Type B pancreatic cell (in vitro differentiated cells): ENCODE measurements at regions not wholly inside any gene's neighbourhood (a gene's known extent, or its start where the extent isn't known, plus 50 kb on each side); places are given as distances from the start of the nearest gene placed in this dataset.

Experiments used
- DNase-seq: peaks from one replicate; pipeline ENCODE4 v3.0.0; 2021; ENCODE audit warnings: mixed read lengths; ENCODE audit not compliant: unreplicated experiment; ENCODE audit errors: extremely low spot score
- H3K27ac Mint-ChIP-seq: 2 replicates; pipeline ENCODE4 v1.8.0; 2021; ENCODE audit warnings: mild to moderate bottlenecking, mixed read lengths
- H3K27me3 Mint-ChIP-seq: 2 replicates; pipeline ENCODE4 v1.8.0; 2021; ENCODE audit warnings: mixed read lengths
- H3K36me3 Mint-ChIP-seq: 2 replicates; pipeline ENCODE4 v1.8.0; 2021; ENCODE audit warnings: mixed read lengths
- H3K4me1 Mint-ChIP-seq: one replicate; pipeline ENCODE4 v1.8.0; 2021; ENCODE audit warnings: mixed read lengths; ENCODE audit not compliant: unreplicated experiment
- H3K4me3 Mint-ChIP-seq: 2 replicates; pipeline ENCODE4 v1.8.0; 2021; ENCODE audit warnings: mild to moderate bottlenecking, mixed read lengths
- H3K9me3 Mint-ChIP-seq: 2 replicates; pipeline ENCODE4 v1.8.0; 2021; ENCODE audit warnings: mixed read lengths
- CTCF ChIP-seq: fragments of 200-600 bp; sonication (generic); conservative IDR thresholded peaks from 2 replicates; pipeline ENCODE4 v1.5.0; 2021; ENCODE audit warnings: antibody characterized with exemption, mild to moderate bottlenecking

- H3K27ac Mint-ChIP-seq: no peak overlapping the region
- H3K27me3 Mint-ChIP-seq: no peaks in the 10 kb centered on the region
- no peaks in the 10 kb centered on the region for H3K4me1 Mint-ChIP-seq
- H3K9me3 Mint-ChIP-seq: peaks cover 4% of the 10 kb centered on the region
- H3K4me3 Mint-ChIP-seq: no peak overlapping the region
- no peak for DNase-seq
- H3K36me3 Mint-ChIP-seq: no peaks in the 10 kb centered on the region
- no peak for TF ChIP-seq CTCF
Measured at GRCh38 chr14:49527221-49527620, 59.0 kb downstream of the RPS29 start.

- DNase-seq: no peak
- Mint-ChIP-seq H3K4me3 (no peak overlapping the region), H3K27ac (no peak overlapping the region), H3K36me3 (no peaks in the 10 kb centered on the region), H3K27me3 (no peaks in the 10 kb centered on the region), H3K4me1 (no peaks in the 10 kb centered on the region), H3K9me3 (peaks cover 4% of the 10 kb centered on the region)
- TF ChIP-seq CTCF: no peak
Measured at GRCh38 chr14:49526101-49526500, 60.1 kb downstream of the RPS29 start.

- peaks cover 4% of the 10 kb centered on the region for H3K4me1 Mint-ChIP-seq
- H3K9me3 Mint-ChIP-seq: no peaks in the 10 kb centered on the region
- peaks cover 3% of the 10 kb centered on the region for H3K27me3 Mint-ChIP-seq
- DNase-seq: no peak
- H3K36me3 Mint-ChIP-seq: no peaks in the 10 kb centered on the region
- no peak overlapping the region for H3K27ac Mint-ChIP-seq
- H3K4me3 Mint-ChIP-seq: no peak overlapping the region
- no peak for TF ChIP-seq CTCF
Measured at GRCh38 chr14:49516286-49516685, 69.9 kb downstream of the RPS29 start.

GRCh38 chr14:49512571-49512970 is 73.6 kb downstream of the RPS29 start:
- no peaks in the 10 kb centered on the region for H3K27me3 Mint-ChIP-seq
- H3K27ac Mint-ChIP-seq: peak overlapping the region; percentile 78
- no peak for DNase-seq
- peaks cover 4% of the 10 kb centered on the region for H3K4me1 Mint-ChIP-seq
- no peak for TF ChIP-seq CTCF
- H3K36me3 Mint-ChIP-seq: no peaks in the 10 kb centered on the region
- no peaks in the 10 kb centered on the region for H3K9me3 Mint-ChIP-seq
- no peak overlapping the region for H3K4me3 Mint-ChIP-seq

GRCh38 chr14:49512147-49512551 is 74.0 kb downstream of the RPS29 start:
- H3K9me3 Mint-ChIP-seq: no peaks in the 10 kb centered on the region
- H3K36me3 Mint-ChIP-seq: no peaks in the 10 kb centered on the region
- no peak overlapping the region for H3K4me3 Mint-ChIP-seq
- no peaks in the 10 kb centered on the region for H3K27me3 Mint-ChIP-seq
- DNase-seq: no peak
- TF ChIP-seq CTCF: no peak
- H3K27ac Mint-ChIP-seq: peak overlapping the region; percentile 78
- H3K4me1 Mint-ChIP-seq: peaks cover 4% of the 10 kb centered on the region

GRCh38 chr14:49508124-49508523 is 78.1 kb downstream of the RPS29 start:
- TF ChIP-seq CTCF: no peak
- Mint-ChIP-seq H3K36me3 (no peaks in the 10 kb centered on the region), H3K4me3 (no peak overlapping the region), H3K9me3 (no peaks in the 10 kb centered on the region), H3K4me1 (peaks cover 11% of the 10 kb centered on the region), H3K27me3 (peaks cover 3% of the 10 kb centered on the region), H3K27ac (no peak overlapping the region)
- DNase-seq: no peak
